ENCODE measurements at regions not wholly inside any gene's neighbourhood (a gene's known extent, or its start where the extent isn't known, plus 50 kb on each side); places are given as distances from the start of the nearest gene placed in this dataset.

DNA sequence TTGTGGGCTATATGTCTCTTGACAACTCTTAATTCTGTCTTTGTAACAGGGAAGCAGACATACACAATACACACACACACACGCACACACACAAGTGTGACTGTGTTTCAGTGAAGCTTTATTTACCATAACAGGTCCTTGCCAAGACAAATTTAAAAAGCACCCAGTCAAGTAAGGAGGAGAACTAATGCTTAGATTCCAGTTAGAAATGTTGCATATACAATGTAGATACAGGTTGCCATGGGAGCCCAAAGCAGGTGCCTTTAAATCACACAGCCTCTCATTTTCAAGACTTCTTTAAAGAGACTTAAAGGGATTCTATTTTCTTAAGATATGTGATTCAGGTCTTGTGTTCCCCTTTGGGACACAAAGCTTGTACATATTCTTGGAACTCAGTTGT lies 1551.9 kb downstream of the EFNB2 start:
- Mint-ChIP-seq H3K4me1 (peaks cover 9% of the 10 kb centered on the region), H3K9me3 (peaks cover 12% of the 10 kb centered on the region), H3K36me3 (ENCODE audit: insufficient read depth) (no peaks in the 10 kb centered on the region), H3K27ac (ENCODE audit: low read depth) (no peak overlapping the region), H3K27me3 (no peaks in the 10 kb centered on the region), H3K4me3 (no peak overlapping the region)
- ATAC-seq (replicated peaks; ENCODE audit: extremely low read depth, poor library complexity, severe bottlenecking) (no peak), DNase-seq (ENCODE audit: low spot score in 2 of 2) (no peak)

DNA sequence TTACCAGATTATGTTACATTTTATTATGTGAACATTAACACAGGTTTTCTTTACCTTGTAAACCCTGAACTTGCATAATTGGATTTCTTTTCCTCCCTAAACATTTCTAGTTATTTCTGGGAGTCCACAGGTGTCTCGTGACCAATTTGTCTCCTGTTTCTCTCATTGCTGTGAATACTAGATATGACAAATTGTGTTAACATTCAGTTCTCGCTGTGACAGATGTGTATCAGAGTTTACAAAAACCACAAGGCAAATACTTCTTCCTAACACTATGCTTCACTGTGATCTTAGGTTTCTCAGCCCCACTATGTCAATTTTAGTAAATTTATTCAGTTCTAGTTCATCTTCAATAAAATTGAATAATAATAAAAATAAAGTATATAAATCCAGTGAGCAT lies 1554.9 kb downstream of the EFNB2 start:
- Mint-ChIP-seq H3K4me1 (peaks cover 9% of the 10 kb centered on the region), H3K27me3 (no peaks in the 10 kb centered on the region), H3K4me3 (no peak overlapping the region)

GRCh38 chr13:104979281-104980030 lies 1556.0 kb downstream of the EFNB2 start:
- no peaks in the 10 kb centered on the region for H3K27me3 Mint-ChIP-seq
- peaks cover 11% of the 10 kb centered on the region for H3K9me3 Mint-ChIP-seq
- H3K4me1 Mint-ChIP-seq = peaks cover 6% of the 10 kb centered on the region
- DNase-seq (ENCODE audit: low spot score in 2 of 2) = no peak
- H3K36me3 Mint-ChIP-seq (ENCODE audit: insufficient read depth) = no peaks in the 10 kb centered on the region
- H3K27ac Mint-ChIP-seq (ENCODE audit: low read depth) = no peak overlapping the region
- H3K4me3 Mint-ChIP-seq = no peak overlapping the region
- no peak for ATAC-seq (replicated peaks; ENCODE audit: extremely low read depth, poor library complexity, severe bottlenecking)

More for the DNA sequence above, 1554.9 kb downstream of the EFNB2 start:
- DNase-seq (ENCODE audit: low spot score in 2 of 2) (no peak), ATAC-seq (replicated peaks; ENCODE audit: extremely low read depth, poor library complexity, severe bottlenecking) (no peak)
- Mint-ChIP-seq H3K36me3 (ENCODE audit: insufficient read depth) (no peaks in the 10 kb centered on the region), H3K27ac (ENCODE audit: low read depth) (no peak overlapping the region), H3K9me3 (peaks cover 12% of the 10 kb centered on the region)

DNA sequence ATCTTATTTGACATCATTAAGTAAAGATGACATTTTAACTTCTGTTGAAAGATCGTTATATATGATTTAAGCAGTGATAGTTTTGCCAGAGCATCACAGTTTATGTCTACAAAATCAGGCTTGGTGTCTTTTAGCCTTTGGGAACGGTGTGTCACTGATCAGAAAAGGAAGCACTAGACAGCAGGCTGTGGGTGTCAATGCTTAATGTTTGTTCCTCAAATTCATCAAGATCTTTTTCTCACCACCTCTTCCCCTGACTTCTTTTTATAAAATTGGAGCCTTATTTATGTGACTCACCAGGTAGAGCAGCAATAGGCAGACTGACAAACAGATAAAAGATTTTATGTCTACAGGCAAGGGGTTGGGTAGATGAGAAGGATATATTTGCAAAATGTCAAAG lies 1558.5 kb downstream of the EFNB2 start:
- no peak overlapping the region for H3K4me3 Mint-ChIP-seq
- H3K4me1 Mint-ChIP-seq = no peaks in the 10 kb centered on the region
- no peak overlapping the region for H3K27ac Mint-ChIP-seq (ENCODE audit: low read depth)
- H3K27me3 Mint-ChIP-seq = no peaks in the 10 kb centered on the region
- no peak for DNase-seq (ENCODE audit: low spot score in 2 of 2)
- no peaks in the 10 kb centered on the region for H3K36me3 Mint-ChIP-seq (ENCODE audit: insufficient read depth)
- ATAC-seq (replicated peaks; ENCODE audit: extremely low read depth, poor library complexity, severe bottlenecking) = no peak
- no peaks in the 10 kb centered on the region for H3K9me3 Mint-ChIP-seq

DNA sequence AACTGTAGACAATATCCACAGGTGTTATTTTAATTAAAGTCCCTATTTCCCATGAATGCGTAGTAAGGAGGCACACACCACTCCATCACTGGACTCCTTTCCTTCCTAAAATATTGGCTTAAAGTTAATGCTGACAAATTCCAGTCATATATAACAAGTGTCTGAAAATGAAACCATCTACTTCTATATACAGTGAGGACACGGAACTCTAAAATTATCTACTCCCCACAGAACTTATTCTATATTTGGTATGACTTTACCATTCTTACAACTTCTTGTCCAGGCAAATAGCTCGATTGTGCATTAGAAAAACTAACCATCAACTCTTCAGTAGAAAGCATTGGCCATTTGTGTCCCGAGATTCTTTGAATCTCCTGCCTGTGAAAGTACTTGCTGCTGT lies 1560.2 kb downstream of the EFNB2 start:
- Mint-ChIP-seq H3K4me1 (no peaks in the 10 kb centered on the region), H3K36me3 (ENCODE audit: insufficient read depth) (no peaks in the 10 kb centered on the region), H3K4me3 (no peak overlapping the region), H3K9me3 (peaks cover 5% of the 10 kb centered on the region), H3K27me3 (no peaks in the 10 kb centered on the region), H3K27ac (ENCODE audit: low read depth) (no peak overlapping the region)
- no peak for ATAC-seq (replicated peaks; ENCODE audit: extremely low read depth, poor library complexity, severe bottlenecking)
- no peak for DNase-seq (ENCODE audit: low spot score in 2 of 2)

DNA sequence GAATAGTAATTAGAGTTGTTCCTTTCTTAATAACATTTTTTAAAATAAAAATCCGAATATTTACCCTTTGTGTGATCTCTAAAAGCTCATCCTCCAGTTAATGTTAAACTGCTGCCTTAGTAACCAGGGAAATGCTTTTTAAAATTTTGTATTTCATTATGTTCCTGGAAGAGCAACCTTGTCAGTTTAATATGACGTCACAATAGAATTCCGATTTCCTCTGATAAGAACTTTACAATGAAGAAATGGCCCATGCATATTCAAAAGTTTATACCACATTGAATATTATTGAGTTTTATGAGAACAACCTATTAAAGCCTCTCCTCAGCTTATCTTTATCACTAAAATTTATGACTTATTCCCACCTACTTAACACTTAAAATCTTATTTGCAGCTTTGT lies 1566.6 kb downstream of the EFNB2 start:
- no peak for DNase-seq (ENCODE audit: low spot score in 2 of 2)
- Mint-ChIP-seq H3K27ac (ENCODE audit: low read depth) (no peak overlapping the region), H3K27me3 (no peaks in the 10 kb centered on the region), H3K36me3 (ENCODE audit: insufficient read depth) (no peaks in the 10 kb centered on the region), H3K9me3 (peaks cover 5% of the 10 kb centered on the region), H3K4me1 (no peaks in the 10 kb centered on the region), H3K4me3 (no peak overlapping the region)
- no peak for ATAC-seq (replicated peaks; ENCODE audit: extremely low read depth, poor library complexity, severe bottlenecking)

DNA sequence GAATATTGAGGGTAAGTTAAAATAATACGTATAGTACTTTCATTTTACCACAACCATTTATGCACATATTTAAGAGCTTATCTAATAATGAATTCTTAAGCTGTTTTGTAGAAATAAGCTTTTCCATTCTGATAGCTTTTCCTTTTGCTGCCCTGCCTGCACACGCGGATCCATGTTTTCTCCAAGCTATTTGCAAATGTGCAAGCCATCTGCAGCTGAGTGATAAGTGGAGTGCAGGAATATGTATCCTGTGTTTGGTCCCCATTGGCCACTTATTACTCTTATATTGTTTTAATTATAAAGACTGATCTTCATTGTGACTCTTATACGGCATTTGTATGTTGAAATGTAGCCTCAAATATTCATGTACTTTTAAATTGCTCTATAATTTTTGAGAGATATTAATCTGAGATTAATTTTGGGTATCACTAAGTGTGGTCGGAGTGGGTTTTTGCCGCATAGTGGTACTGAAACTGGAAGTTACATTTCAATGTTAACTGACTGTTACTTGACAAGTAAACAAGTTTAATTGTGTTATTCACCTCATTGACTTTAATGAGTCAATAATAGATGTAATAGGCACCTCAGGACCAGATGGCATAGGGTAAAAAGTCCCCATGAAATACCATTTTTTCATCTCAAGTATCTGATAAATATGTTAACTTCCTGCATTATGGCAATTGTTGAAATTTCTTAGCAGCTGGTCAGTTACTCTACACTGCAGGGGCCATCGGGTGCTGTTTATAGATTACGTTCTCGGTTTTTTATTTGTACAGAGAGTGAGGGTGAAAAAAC lies 1567.4 kb downstream of the EFNB2 start:
- no peaks in the 10 kb centered on the region for H3K4me1 Mint-ChIP-seq
- DNase-seq (ENCODE audit: low spot score in 2 of 2) (no peak), ATAC-seq (replicated peaks; ENCODE audit: extremely low read depth, poor library complexity, severe bottlenecking) (no peak)
- no peaks in the 10 kb centered on the region for H3K27me3 Mint-ChIP-seq
- no peak overlapping the region for H3K4me3 Mint-ChIP-seq
- no peak overlapping the region for H3K27ac Mint-ChIP-seq (ENCODE audit: low read depth)
- peaks cover 11% of the 10 kb centered on the region for H3K9me3 Mint-ChIP-seq
- no peaks in the 10 kb centered on the region for H3K36me3 Mint-ChIP-seq (ENCODE audit: insufficient read depth)

- Mint-ChIP-seq H3K4me1 (no peaks in the 10 kb centered on the region), H3K36me3 (ENCODE audit: insufficient read depth) (no peaks in the 10 kb centered on the region), H3K27me3 (no peaks in the 10 kb centered on the region), H3K4me3 (no peak overlapping the region), H3K9me3 (peaks cover 13% of the 10 kb centered on the region), H3K27ac (ENCODE audit: low read depth) (no peak overlapping the region)
- ATAC-seq (replicated peaks; ENCODE audit: extremely low read depth, poor library complexity, severe bottlenecking) (no peak), DNase-seq (ENCODE audit: low spot score in 2 of 2) (no peak)
Observed at GRCh38 chr13:104967376-104967775, 1568.1 kb downstream of the EFNB2 start.

DNA sequence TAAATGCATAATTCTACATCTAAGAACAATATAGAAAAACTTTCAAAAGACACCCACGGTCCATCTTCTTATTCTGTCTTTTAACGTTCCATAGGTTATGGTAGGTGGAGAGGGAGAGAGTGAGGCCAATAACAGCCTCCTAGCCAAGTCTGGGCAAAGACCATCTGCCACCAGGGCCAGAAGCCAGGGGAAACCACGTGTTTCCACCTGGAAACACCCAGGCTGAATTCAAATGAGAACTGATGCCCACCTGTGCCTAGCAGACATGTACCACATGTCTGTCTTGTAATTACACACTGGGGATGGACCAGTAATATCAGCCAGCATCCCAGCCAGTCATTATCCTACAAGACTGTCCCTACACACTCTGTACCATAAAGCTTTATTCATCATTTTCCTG lies 1573.1 kb downstream of the EFNB2 start:
- DNase-seq (ENCODE audit: low spot score in 2 of 2) = no peak
- Mint-ChIP-seq H3K27ac (ENCODE audit: low read depth) (no peak overlapping the region), H3K27me3 (no peaks in the 10 kb centered on the region), H3K4me3 (no peak overlapping the region), H3K36me3 (ENCODE audit: insufficient read depth) (no peaks in the 10 kb centered on the region), H3K4me1 (no peaks in the 10 kb centered on the region), H3K9me3 (peaks cover 29% of the 10 kb centered on the region)
- ATAC-seq (replicated peaks; ENCODE audit: extremely low read depth, poor library complexity, severe bottlenecking) = no peak

- ATAC-seq (replicated peaks; ENCODE audit: extremely low read depth, poor library complexity, severe bottlenecking) = no peak
- DNase-seq (ENCODE audit: low spot score in 2 of 2) = no peak
- Mint-ChIP-seq H3K9me3 (peaks cover 29% of the 10 kb centered on the region), H3K4me3 (no peak overlapping the region), H3K4me1 (no peaks in the 10 kb centered on the region), H3K27me3 (no peaks in the 10 kb centered on the region), H3K36me3 (ENCODE audit: insufficient read depth) (no peaks in the 10 kb centered on the region), H3K27ac (ENCODE audit: low read depth) (no peak overlapping the region)
Observed at GRCh38 chr13:104961246-104961645, 1574.2 kb downstream of the EFNB2 start.

- H3K4me3 Mint-ChIP-seq = no peak overlapping the region
- peaks cover 8% of the 10 kb centered on the region for H3K9me3 Mint-ChIP-seq
- ATAC-seq (replicated peaks; ENCODE audit: extremely low read depth, poor library complexity, severe bottlenecking) (no peak), DNase-seq (ENCODE audit: low spot score in 2 of 2) (no peak)
- H3K36me3 Mint-ChIP-seq (ENCODE audit: insufficient read depth) = no peaks in the 10 kb centered on the region
- H3K27ac Mint-ChIP-seq (ENCODE audit: low read depth) = no peak overlapping the region
- no peaks in the 10 kb centered on the region for H3K4me1 Mint-ChIP-seq
- no peaks in the 10 kb centered on the region for H3K27me3 Mint-ChIP-seq
Observed at GRCh38 chr13:104954210-104954609, 1581.3 kb downstream of the EFNB2 start.

- Mint-ChIP-seq H3K27me3 (no peaks in the 10 kb centered on the region), H3K9me3 (peaks cover 8% of the 10 kb centered on the region), H3K27ac (ENCODE audit: low read depth) (no peak overlapping the region), H3K4me1 (no peaks in the 10 kb centered on the region), H3K36me3 (ENCODE audit: insufficient read depth) (no peaks in the 10 kb centered on the region), H3K4me3 (no peak overlapping the region)
- ATAC-seq (replicated peaks; ENCODE audit: extremely low read depth, poor library complexity, severe bottlenecking) (no peak), DNase-seq (ENCODE audit: low spot score in 2 of 2) (no peak)
Observed at GRCh38 chr13:104953588-104953987, 1581.9 kb downstream of the EFNB2 start.

Measured in central memory CD8-positive, alpha-beta T cell (primary cell).